HG02970 (cell line): ENCODE measurements at regions not wholly inside any gene's neighbourhood (a gene's known extent, or its start where the extent isn't known, plus 50 kb on each side); places are given as distances from the start of the nearest gene placed in this dataset.
"Not testable (repeated sequence)": the region's sequence is repeated elsewhere in the genome, so short reads cannot be mapped to it uniquely, and the experiment has no call there.

Experiments
- ATAC-seq: cut with Tn5 transposase; IDR thresholded peaks from one replicate; pipeline ENCODE4 v1.9.1; 2021; ENCODE audit warnings: mild to moderate bottlenecking, moderate library complexity, moderate number of reproducible peaks; ENCODE audit not compliant: unreplicated experiment, low FRiP score

GRCh38 chr2:142670362-142670761 lies 207.1 kb upstream of the KYNU start:
- no peak for ATAC-seq

GRCh38 chr2:142668420-142668819 lies 209.0 kb upstream of the KYNU start:
- ATAC-seq: no peak

- ATAC-seq: no peak
Observed at GRCh38 chr2:142665241-142665640, 212.2 kb upstream of the KYNU start.

GRCh38 chr2:142650601-142651000 lies 226.9 kb upstream of the KYNU start:
- ATAC-seq: no peak

- ATAC-seq: no peak
Observed at GRCh38 chr2:142649581-142649980, 227.9 kb upstream of the KYNU start.

GRCh38 chr2:142642650-142643049 lies 234.8 kb upstream of the KYNU start:
- ATAC-seq: no peak

GRCh38 chr2:142629193-142629592 lies 248.3 kb upstream of the KYNU start:
- no peak for ATAC-seq

- no peak for ATAC-seq
Observed at GRCh38 chr2:142621287-142621686, 256.2 kb upstream of the KYNU start.

GRCh38 chr2:142617461-142617860 lies 260.0 kb upstream of the KYNU start:
- ATAC-seq: no peak

GRCh38 chr2:142615876-142616275 lies 261.6 kb upstream of the KYNU start:
- no peak for ATAC-seq

- ATAC-seq: not testable (repeated sequence)
Observed at GRCh38 chr2:142613193-142613592, 264.3 kb upstream of the KYNU start.

GRCh38 chr2:142605421-142605820 lies 272.0 kb upstream of the KYNU start:
- no peak for ATAC-seq

GRCh38 chr2:142603759-142604158 lies 273.7 kb upstream of the KYNU start:
- ATAC-seq: no peak

- ATAC-seq: no peak
Observed at GRCh38 chr2:142602418-142602989, 275.0 kb upstream of the KYNU start.

- no peak for ATAC-seq
Observed at GRCh38 chr2:142601794-142602193, 275.7 kb upstream of the KYNU start.

- ATAC-seq: no peak
Observed at GRCh38 chr2:142599504-142599903, 278.0 kb upstream of the KYNU start.

- no peak for ATAC-seq
Observed at GRCh38 chr2:142598846-142599245, 278.6 kb upstream of the KYNU start.

- ATAC-seq: no peak
Observed at GRCh38 chr2:142596334-142597088, 281.0 kb upstream of the KYNU start.

GRCh38 chr2:142594935-142595334 lies 282.5 kb upstream of the KYNU start:
- ATAC-seq: no peak

GRCh38 chr2:142592171-142592570 lies 285.3 kb upstream of the KYNU start:
- no peak for ATAC-seq

- ATAC-seq: no peak
Observed at GRCh38 chr2:142591420-142591819, 286.0 kb upstream of the KYNU start.

GRCh38 chr2:142588269-142588668 lies 289.2 kb upstream of the KYNU start:
- no peak for ATAC-seq
